Ovary (tissue), 7 donors: ENCODE measurements at regions not wholly inside any gene's neighbourhood (a gene's known extent, or its start where the extent isn't known, plus 50 kb on each side); places are given as distances from the start of the nearest gene placed in this dataset.

ENCODE experiments used
- DNase-seq, 5 donors: peaks; one replicate each; pipeline ENCODE4 v3.0.0-alpha.2; 2019 to 2020
- H3K27ac ChIP-seq, 2 donors: fragments of 200-600 bp; one replicate each; pipeline versions ENCODE4 v1.5.1 to v1.8.0; 2019 to 2022
- H3K27me3 ChIP-seq: fragments of 200-600 bp; one replicate; pipeline ENCODE4 v1.8.0; 2022
- H3K36me3 ChIP-seq: fragments of 200-600 bp; sonication (generic); one replicate; pipeline ENCODE4 v1.5.1; 2019
- H3K4me1 ChIP-seq: one replicate; pipeline ENCODE4 v1.8.1; 2013; ENCODE audit warnings: mild to moderate bottlenecking, moderate library complexity; ENCODE audit not compliant: insufficient read depth
- H3K4me3 ChIP-seq: fragments of 200-600 bp; sonication (generic); one replicate; pipeline ENCODE4 v1.5.1; 2017
- H3K9me3 ChIP-seq, 2 donors: fragments of 200-600 bp in 1 of 2; sonication (generic) in 1 of 2; one replicate each; pipeline versions ENCODE4 v1.5.1 to v1.8.1; 2013 to 2019; ENCODE audit warnings: mild to moderate bottlenecking in 1 of 2, moderate library complexity in 1 of 2
- CTCF ChIP-seq, 3 donors: fragments of 450-650 bp in 2 of 3; fragments of 200-600 bp in 1 of 3; IDR thresholded peaks; one replicate each; pipeline versions ENCODE4 v1.5.1 to v1.8.0; 2016 to 2022; ENCODE audit warnings: antibody characterized with exemption in 3 of 3, mild to moderate bottlenecking in 1 of 3
- EP300 ChIP-seq: sonication (generic); formaldehyde crosslinking; IDR thresholded peaks from one replicate; pipeline ENCODE4 v1.6.1; 2017; ENCODE audit warnings: antibody characterized with exemption
- POLR2A ChIP-seq: fragments of 450-650 bp; IDR thresholded peaks from one replicate; pipeline ENCODE4 v1.6.1; 2017; ENCODE audit warnings: antibody characterized with exemption, mild to moderate bottlenecking, moderate library complexity
- WGBS, 3 donors: extraction: QIAGEN DNeasy Blood & Tissue Kit in 1 of 3; methylation state at CpG; one replicate each; pipeline versions ENCODE4 v1.1.5 to v1.1.7; 2013 to 2017; 5-methylcytosine and 5-hydroxymethylcytosine counted together
- intact Hi-C, 4 donors: fragments of 100-400 bp; cut with DNase I; formaldehyde crosslinking; loops; one replicate each; pipeline versions ENCODE4 v1.11.0 to v1.15.1; 2022 to 2023
- donor health status: DM: no; HTN: no; CAD: no; lungs with moderate emphysema.
- donor health status: DM: no; HTN: no; CAD: no.
- donor health status: Bipolar disorder and iron deficiency.
- donor health status: DM: no; HTN: no; CAD: no.
- donor health status: DM: yes; HTN: yes; CAD: no.

GRCh38 chr1:57966751-57967406 lies 543.0 kb upstream of the DAB1 start:
- WGBS, 3 donors, result 51 to 67% (median 54%) methylated on average over 3 of the region's 3 CpGs
- intact Hi-C loops, result no loop called here
- H3K36me3 ChIP-seq, result no peaks in the 10 kb centered on the region

GRCh38 chr1:57966340-57966739 lies 542.5 kb upstream of the DAB1 start:
- Histone ChIP-seq H3K27me3 (no peaks in the 10 kb centered on the region), H3K9me3 (no peaks in the 10 kb centered on the region), H3K36me3 (no peaks in the 10 kb centered on the region), H3K4me1 (no peaks in the 10 kb centered on the region), H3K27ac (no peak overlapping the region), H3K4me3 (no peak overlapping the region)
- intact Hi-C loops, result no loop called here
- TF ChIP-seq POLR2A (no peak), EP300 (no peak), CTCF (IDR thresholded peaks at IDR 0.05) (no peak)
- 70 to 79% (median 76%) methylated on average over 5 of the region's 5 CpGs for WGBS, 3 donors
- no peak for DNase-seq

More at GRCh38 chr1:57966751-57967406, 543.0 kb upstream of the DAB1 start:
- H3K27ac ChIP-seq, result no peak overlapping the region
- H3K27me3 ChIP-seq, result no peaks in the 10 kb centered on the region
- H3K4me3 ChIP-seq, result no peak overlapping the region
- H3K9me3 ChIP-seq, result no peaks in the 10 kb centered on the region
- no peak for DNase-seq
- no peak for TF ChIP-seq POLR2A
- TF ChIP-seq CTCF (IDR thresholded peaks at IDR 0.05), result no peak
- TF ChIP-seq EP300, result no peak
- no peaks in the 10 kb centered on the region for H3K4me1 ChIP-seq

DNA sequence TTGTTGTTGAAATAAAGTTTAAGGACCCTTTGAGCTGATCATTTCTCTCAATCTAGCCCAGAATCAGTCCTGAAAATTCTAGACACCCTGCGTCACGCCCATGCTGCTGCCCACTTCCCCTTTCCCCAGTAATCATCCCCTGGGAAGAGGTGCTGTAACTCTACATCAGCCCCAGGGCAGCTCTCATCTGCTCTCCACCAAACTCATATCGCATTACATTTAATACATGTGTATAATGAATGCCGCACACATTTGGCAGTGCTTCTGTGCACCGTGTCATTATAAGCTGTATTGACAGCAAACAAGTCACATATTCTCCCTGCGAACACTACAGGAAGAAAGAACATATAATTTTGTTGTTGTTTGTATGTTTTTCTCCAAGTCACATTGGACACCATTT lies 539.7 kb upstream of the DAB1 start:
- Histone ChIP-seq H3K36me3 (no peaks in the 10 kb centered on the region), H3K27ac (no peak overlapping the region), H3K27me3 (no peaks in the 10 kb centered on the region), H3K4me1 (no peaks in the 10 kb centered on the region), H3K4me3 (no peak overlapping the region), H3K9me3 (no peaks in the 10 kb centered on the region)
- DNase-seq, result no peak
- intact Hi-C loops, result no loop called here
- TF ChIP-seq EP300, result no peak
- no peak for TF ChIP-seq POLR2A
- no peak for TF ChIP-seq CTCF (IDR thresholded peaks at IDR 0.05)
- 85 to 88% (median 87%) methylated on average over 6 of the region's 6 CpGs for WGBS, 3 donors

GRCh38 chr1:57959531-57960241 lies 535.8 kb upstream of the DAB1 start:
- no peaks in the 10 kb centered on the region for H3K4me1 ChIP-seq
- WGBS, 3 donors, result 42 to 48% (median 48%) methylated on average over 8 of the region's 8 CpGs
- DNase-seq, result no peak
- no peaks in the 10 kb centered on the region for H3K9me3 ChIP-seq
- H3K4me3 ChIP-seq, result no peak overlapping the region
- intact Hi-C loops, result no loop called here
- no peaks in the 10 kb centered on the region for H3K36me3 ChIP-seq
- TF ChIP-seq EP300 (no peak), CTCF (IDR thresholded peaks at IDR 0.05) (no peak), POLR2A (no peak)
- H3K27me3 ChIP-seq, result no peaks in the 10 kb centered on the region
- no peak overlapping the region for H3K27ac ChIP-seq
